GM20000 (cell line): ENCODE measurements at regions not wholly inside any gene's neighbourhood (a gene's known extent, or its start where the extent isn't known, plus 50 kb on each side); places are given as distances from the start of the nearest gene placed in this dataset.

Experiments used
- DNase-seq: peaks from one replicate; pipeline ENCODE4 v3.0.0; 2012; ENCODE audit warnings: low spot score
- CTCF ChIP-seq: IDR thresholded peaks from 2 replicates; pipeline ENCODE4 v1.5.1; 2012; ENCODE audit warnings: mild to moderate bottlenecking, control low read depth; ENCODE audit errors: extremely low read depth, missing control alignments

GRCh38 chr5:109917154-109917546 is 227.4 kb downstream of the MAN2A1 start:
- no peak for TF ChIP-seq CTCF
- no peak for DNase-seq

DNA sequence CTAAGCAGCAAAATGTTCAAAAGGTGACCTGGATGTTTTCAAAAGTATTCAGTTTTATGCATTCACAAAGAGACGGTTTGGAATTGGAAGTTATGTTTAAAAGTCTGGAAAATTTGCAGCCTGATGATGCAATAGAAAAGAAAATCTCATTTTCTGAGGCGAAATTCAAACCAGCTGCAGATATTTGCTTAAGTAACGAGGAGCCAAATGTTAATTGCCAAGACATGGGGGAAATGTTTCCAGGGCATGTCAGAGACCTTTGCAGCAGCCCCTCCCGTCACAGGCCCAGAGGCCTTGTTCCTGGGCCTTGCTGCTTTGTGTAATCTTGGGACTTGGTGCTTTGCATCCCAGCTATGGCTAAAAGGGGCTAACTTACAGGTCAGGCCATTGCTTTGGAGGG is 228.2 kb downstream of the MAN2A1 start:
- DNase-seq, result no peak
- no peak for TF ChIP-seq CTCF

GRCh38 chr5:109920736-109921135 is 231.0 kb downstream of the MAN2A1 start:
- no peak for DNase-seq
- TF ChIP-seq CTCF, result no peak

- DNase-seq, result no peak
Measured at GRCh38 chr5:109921735-109922380, 232.1 kb downstream of the MAN2A1 start.

DNA sequence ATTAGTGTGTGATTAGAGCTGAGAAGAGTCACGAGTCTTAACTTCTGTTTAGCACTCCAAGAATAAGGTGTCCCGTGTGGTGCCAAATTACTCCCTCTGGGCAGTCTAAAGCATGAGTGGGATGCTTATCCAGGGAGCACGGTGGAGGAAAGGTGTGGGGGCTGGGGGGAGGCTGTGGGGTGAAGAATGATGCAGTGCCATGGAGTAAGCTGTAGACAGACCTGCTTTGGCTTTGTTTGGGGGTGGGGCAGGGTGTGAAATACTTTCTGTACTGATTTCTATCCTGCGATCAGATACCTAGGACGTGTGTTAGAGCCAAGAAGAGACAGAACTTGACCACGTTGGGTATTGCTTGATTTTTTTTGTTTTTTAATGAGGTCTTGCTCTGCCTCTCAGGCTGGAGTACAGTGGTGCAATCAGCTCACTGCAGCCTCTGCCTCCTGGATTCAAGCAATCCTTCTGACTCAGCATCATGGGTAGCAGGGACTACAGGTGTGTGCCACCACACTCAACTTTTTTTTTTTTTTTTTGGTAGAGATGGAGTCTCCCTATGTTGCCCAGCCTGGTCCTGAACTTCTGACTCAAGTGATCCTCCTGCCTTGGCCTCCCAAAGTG is 232.8 kb downstream of the MAN2A1 start:
- no peak for TF ChIP-seq CTCF
- DNase-seq, result no peak

More at GRCh38 chr5:109921735-109922380, 232.1 kb downstream of the MAN2A1 start:
- TF ChIP-seq CTCF, result no peak

- no peak for DNase-seq
- TF ChIP-seq CTCF, result no peak
Measured at GRCh38 chr5:109923205-109923604, 233.5 kb downstream of the MAN2A1 start.

- no peak for DNase-seq
- TF ChIP-seq CTCF, result no peak
Measured at GRCh38 chr5:109924237-109925107, 234.7 kb downstream of the MAN2A1 start.
